Fibroblast of gingiva (primary cell): ENCODE measurements at regions not wholly inside any gene's neighbourhood (a gene's known extent, or its start where the extent isn't known, plus 50 kb on each side); places are given as distances from the start of the nearest gene placed in this dataset.

Experiments used
- DNase-seq: peaks from one replicate; pipeline ENCODE4 v3.0.0-alpha.2; 2011; ENCODE audit warnings: low read depth

- no peak for DNase-seq
Observed at GRCh38 chr4:23660865-23661264, 229.0 kb downstream of the PPARGC1A start.

- DNase-seq: no peak
Observed at GRCh38 chr4:23654791-23655190, 235.1 kb downstream of the PPARGC1A start.

GRCh38 chr4:23648854-23649596 lies 240.8 kb downstream of the PPARGC1A start:
- no peak for DNase-seq

GRCh38 chr4:23635468-23635867 lies 254.4 kb downstream of the PPARGC1A start:
- no peak for DNase-seq

GRCh38 chr4:23631255-23631950 lies 258.4 kb downstream of the PPARGC1A start:
- DNase-seq: no peak

- no peak for DNase-seq
Observed at GRCh38 chr4:23630110-23630509, 259.7 kb downstream of the PPARGC1A start.

GRCh38 chr4:23629421-23629820 lies 260.4 kb downstream of the PPARGC1A start:
- no peak for DNase-seq

- DNase-seq: no peak
Observed at GRCh38 chr4:23614284-23614892, 275.5 kb downstream of the PPARGC1A start.

GRCh38 chr4:23613782-23614181 lies 276.1 kb downstream of the PPARGC1A start:
- no peak for DNase-seq

GRCh38 chr4:23602720-23603119 lies 287.1 kb downstream of the PPARGC1A start:
- no peak for DNase-seq

- no peak for DNase-seq
Observed at GRCh38 chr4:23594125-23594524, 295.7 kb downstream of the PPARGC1A start.

GRCh38 chr4:23590431-23590830 lies 299.4 kb downstream of the PPARGC1A start:
- no peak for DNase-seq

GRCh38 chr4:23584024-23584423 lies 305.8 kb downstream of the PPARGC1A start:
- no peak for DNase-seq

- DNase-seq: no peak
Observed at GRCh38 chr4:23582671-23583070, 307.2 kb downstream of the PPARGC1A start.

GRCh38 chr4:23579166-23579565 lies 310.7 kb downstream of the PPARGC1A start:
- DNase-seq: no peak

- DNase-seq: no peak
Observed at GRCh38 chr4:23577398-23577797, 312.4 kb downstream of the PPARGC1A start.

- DNase-seq: no peak
Observed at GRCh38 chr4:23572382-23572781, 317.5 kb downstream of the PPARGC1A start.

GRCh38 chr4:23567338-23567737 lies 322.5 kb downstream of the PPARGC1A start:
- DNase-seq: no peak

GRCh38 chr4:23560748-23561147 lies 329.1 kb downstream of the PPARGC1A start:
- DNase-seq: no peak

GRCh38 chr4:23558101-23558500 lies 331.7 kb downstream of the PPARGC1A start:
- no peak for DNase-seq

GRCh38 chr4:23547601-23548000 lies 342.2 kb downstream of the PPARGC1A start:
- DNase-seq: no peak

GRCh38 chr4:23547096-23547495 lies 342.8 kb downstream of the PPARGC1A start:
- DNase-seq: no peak

GRCh38 chr4:23539969-23540569 lies 349.8 kb downstream of the PPARGC1A start:
- no peak for DNase-seq
